IMR-90 (cell line): ENCODE measurements at regions not wholly inside any gene's neighbourhood (a gene's known extent, or its start where the extent isn't known, plus 50 kb on each side); places are given as distances from the start of the nearest gene placed in this dataset.

Source experiments
- ATAC-seq: fragments of 200-7000 bp; cut with Tn5 transposase; 2 replicates; pipeline ENCODE4 v1.9.1; 2020; ENCODE audit warnings: low read depth, mild to moderate bottlenecking, moderate library complexity
- BruUV-seq: library from RNA; stranded (reverse); fragments of 400-500 nt; replicated peaks from 2 replicates; lab custom pipeline; 2021; lab: Mats Ljungman, UMichigan
- CTCF ChIA-PET: fragments of 300-600 bp; formaldehyde crosslinking; extraction: SDS; loops from one replicate; lab custom pipeline; 2021; ENCODE audit warnings: antibody characterized with exemption; lab: Yijun Ruan, JAX
- POLR2A ChIA-PET: fragments of 300-600 bp; sonication (Branson Sonifier 250); formaldehyde crosslinking; loops from one replicate; lab custom pipeline; 2022; ENCODE audit warnings: antibody characterized with exemption; ENCODE audit not compliant: unreplicated experiment; lab: Charles Lee
- DNase-seq: peaks from one replicate; pipeline ENCODE4 v3.0.0; 2013
- H2AFZ ChIP-seq: replicated peaks from 2 replicates; pipeline ENCODE3; 2013; ENCODE audit warnings: low read length, mild to moderate bottlenecking; ENCODE audit not compliant: poor library complexity
- H2AK5ac ChIP-seq: 2 replicates; pipeline ENCODE4 v1.6.1; 2013; ENCODE audit warnings: low read depth, low read length, inconsistent platforms
- H2AK9ac ChIP-seq: replicated peaks from 2 replicates; pipeline ENCODE3; 2013; ENCODE audit warnings: mild to moderate bottlenecking, low read depth, low read length, moderate library complexity; ENCODE audit not compliant: poor library complexity
- H2BK120ac ChIP-seq: 2 replicates; pipeline ENCODE4 v1.6.1; 2013; ENCODE audit warnings: low read depth, low read length, inconsistent platforms
- H2BK15ac ChIP-seq: 3 replicates; pipeline ENCODE4 v1.6.1; 2013; ENCODE audit warnings: low read depth, low read length, inconsistent platforms
- H2BK20ac ChIP-seq: 2 replicates; pipeline ENCODE4 v1.6.1; 2013; ENCODE audit warnings: low read depth, mild to moderate bottlenecking, inconsistent platforms, low read length, moderate library complexity
- H2BK5ac ChIP-seq: 2 replicates; pipeline ENCODE4 v1.6.1; 2013; ENCODE audit warnings: mild to moderate bottlenecking, low read depth, low read length, inconsistent platforms; ENCODE audit not compliant: poor library complexity, severe bottlenecking
- H3K14ac ChIP-seq: replicated peaks from 2 replicates; pipeline ENCODE4 v1.6.1; 2013; ENCODE audit warnings: low read depth, low read length, inconsistent platforms
- H3K18ac ChIP-seq: 2 replicates; pipeline ENCODE4 v1.6.1; 2013; ENCODE audit warnings: low read depth, low read length, control low read depth
- H3K23ac ChIP-seq: 2 replicates; pipeline ENCODE4 v1.6.1; 2013; ENCODE audit warnings: low read depth, low read length, inconsistent platforms
- H3K27ac ChIP-seq: 2 replicates; pipeline ENCODE4 v1.5.1; 2013; ENCODE audit warnings: mild to moderate bottlenecking, control low read depth, low read length; ENCODE audit not compliant: insufficient read depth
- H3K27me3 ChIP-seq: 2 replicates; pipeline ENCODE4 v1.6.1; 2013; ENCODE audit warnings: low read length; ENCODE audit not compliant: control insufficient read depth, insufficient read depth
- H3K36me3 ChIP-seq: 2 replicates; pipeline ENCODE4 v1.6.1; 2013; ENCODE audit warnings: low read length, mixed read lengths; ENCODE audit not compliant: control insufficient read depth, insufficient read depth
- H3K4ac ChIP-seq: 2 replicates; pipeline ENCODE4 v1.6.1; 2013; ENCODE audit warnings: low read depth, low read length, inconsistent platforms
- H3K4me1 ChIP-seq: 2 replicates; pipeline ENCODE4 v1.6.1; 2013; ENCODE audit warnings: low read length, mixed read lengths; ENCODE audit not compliant: control insufficient read depth, insufficient read depth
- H3K4me2 ChIP-seq: 2 replicates; pipeline ENCODE4 v1.6.1; 2013; ENCODE audit warnings: low read depth, mild to moderate bottlenecking, control low read depth, low read length, moderate library complexity
- H3K4me3 ChIP-seq: 2 replicates; pipeline ENCODE4 v1.5.1; 2013; ENCODE audit warnings: low read depth, mild to moderate bottlenecking, control low read depth, low read length, moderate library complexity; ENCODE audit not compliant: insufficient read depth
- H3K56ac ChIP-seq: 2 replicates; pipeline ENCODE4 v1.6.1; 2013; ENCODE audit warnings: low read length, inconsistent platforms; ENCODE audit not compliant: insufficient read depth; ENCODE audit errors: extremely low read depth
- H3K79me1 ChIP-seq, 2 experiments: 2 replicates each; pipeline ENCODE4 v1.6.1; 2013; ENCODE audit warnings: low read length in 2 of 2, inconsistent platforms in 1 of 2, low read depth in 1 of 2
- H3K9ac ChIP-seq: 2 replicates; pipeline ENCODE4 v1.6.1; 2013; ENCODE audit warnings: low read depth, low read length, control low read depth
- H3K9me1 ChIP-seq: 2 replicates; pipeline ENCODE4 v1.6.1; 2013; ENCODE audit warnings: low read length, inconsistent platforms; ENCODE audit not compliant: insufficient read depth
- H3K9me3 ChIP-seq: 2 replicates; pipeline ENCODE4 v1.6.1; 2013; ENCODE audit warnings: low read length; ENCODE audit not compliant: control insufficient read depth, insufficient read depth
- H4K20me1 ChIP-seq: 2 replicates; pipeline ENCODE4 v1.6.1; 2013; ENCODE audit warnings: low read length, inconsistent platforms; ENCODE audit not compliant: insufficient read depth
- H4K5ac ChIP-seq: 2 replicates; pipeline ENCODE4 v1.6.1; 2013; ENCODE audit warnings: mild to moderate bottlenecking, low read depth, low read length, control low read depth
- H4K8ac ChIP-seq, 2 experiments: 2 replicates each; pipeline ENCODE4 v1.6.1; 2013; ENCODE audit warnings: low read depth in 2 of 2, low read length in 2 of 2, control low read depth in 1 of 2, inconsistent platforms in 1 of 2
- H4K91ac ChIP-seq: 2 replicates; pipeline ENCODE4 v1.6.1; 2013; ENCODE audit warnings: low read depth, low read length, inconsistent platforms; ENCODE audit not compliant: insufficient read depth
- ELK1 ChIP-seq: fragments of 150-350 bp; IDR thresholded peaks from 2 replicates; pipeline ENCODE4 v1.6.1; 2016; ENCODE audit warnings: low read depth, mild to moderate bottlenecking, low read length, moderate library complexity, borderline replicate concordance
- MAFK ChIP-seq: IDR thresholded peaks from 2 replicates; pipeline ENCODE4 v1.6.1; 2012; ENCODE audit warnings: low read depth, low read length, improper control_type of control experiment
- MAZ ChIP-seq: IDR thresholded peaks from 2 replicates; pipeline ENCODE4 v1.6.1; 2012; ENCODE audit warnings: low read depth, mild to moderate bottlenecking, low read length, improper control_type of control experiment, moderate library complexity, borderline replicate concordance
- NFE2L2 ChIP-seq: fragments of 150-350 bp; IDR thresholded peaks from 2 replicates; pipeline ENCODE4 v1.6.1; 2016; ENCODE audit warnings: low read depth, mild to moderate bottlenecking, low read length
- RCOR1 ChIP-seq: IDR thresholded peaks from 2 replicates; pipeline ENCODE4 v1.6.1; 2012; ENCODE audit warnings: mild to moderate bottlenecking, low read length, improper control_type of control experiment; ENCODE audit not compliant: insufficient replicate concordance
- SMC3 ChIP-seq: fragments of 150-350 bp; IDR thresholded peaks from 2 replicates; pipeline ENCODE4 v1.6.1; 2016; ENCODE audit warnings: low read depth, mild to moderate bottlenecking, antibody characterized with exemption, low read length, moderate library complexity
- USF2 ChIP-seq: fragments of 150-350 bp; IDR thresholded peaks from 2 replicates; pipeline ENCODE4 v1.6.1; 2017; ENCODE audit warnings: mild to moderate bottlenecking, antibody characterized with exemption, low read length, low read depth
- WGBS, 2 experiments: methylation state at CpG; one replicate each; pipeline versions ENCODE4 v1.1.5 to v1.1.7; 2013; ENCODE audit warnings: missing lambda C conversion rate in 2 of 2; ENCODE audit not compliant: insufficient read length in 1 of 2; ENCODE audit errors: extremely low coverage in 2 of 2; 5-methylcytosine and 5-hydroxymethylcytosine counted together
- dilution Hi-C: fragments of 300-500 bp; cut with HindIII; formaldehyde crosslinking; loops from one replicate; pipeline ENCODE4 v1.14.3; 2018; ENCODE audit warnings: low sequenced_read_pairs; ENCODE audit not compliant: unreplicated experiment
- in situ Hi-C: fragments of 300-500 bp; cut with MboI; formaldehyde crosslinking; loops from 3 replicates; pipeline ENCODE4 v1.14.3; 2019; ENCODE audit warnings: low sequenced_read_pairs, inconsistent platforms, mixed read lengths
- intact Hi-C: fragments of 100-400 bp; cut with micrococcal nuclease; formaldehyde crosslinking; loops from 2 replicates; pipeline ENCODE4 v1.10.0; 2022

GRCh38 chr10:112895292-112895691, 54.8 kb upstream of the TCF7L2 start:
- H2BK15ac ChIP-seq: no peak overlapping the region
- H3K27ac ChIP-seq: no peak overlapping the region
- dilution Hi-C loops: no loop called here
- H3K79me1 ChIP-seq: no peaks in the 10 kb centered on the region
- intact Hi-C loops: no loop called here
- H3K23ac ChIP-seq: no peak overlapping the region
- no peak overlapping the region for H3K4ac ChIP-seq
- no peak for TF ChIP-seq RCOR1
- no peak for TF ChIP-seq NFE2L2
- no peak for TF ChIP-seq MAFK
- TF ChIP-seq ELK1: no peak
- TF ChIP-seq USF2: no peak
- no peak for TF ChIP-seq MAZ
- no peak for TF ChIP-seq SMC3
- H3K36me3 ChIP-seq: no peaks in the 10 kb centered on the region
- no peak overlapping the region for H3K4me2 ChIP-seq
- H3K27me3 ChIP-seq: peaks cover 6% of the 10 kb centered on the region
- POLR2A ChIA-PET: no interaction called here
- H4K8ac ChIP-seq: no peak overlapping the region
- H2BK120ac ChIP-seq: no peak overlapping the region
- DNase-seq: no peak
- no peak overlapping the region for H3K14ac ChIP-seq
- no peak overlapping the region for H2BK20ac ChIP-seq
- no peak overlapping the region for H3K18ac ChIP-seq
- WGBS, 2 experiments: 100% methylated on average over 2 of the region's 4 CpGs; no CpG with 5 or more reads in 1 of the 2 experiments
- H3K9me3 ChIP-seq: peaks cover 3% of the 10 kb centered on the region; the same call in 1 of the 2 replicates
- no TSS peak for BruUV-seq
- H4K5ac ChIP-seq: no peak overlapping the region
- H3K4me3 ChIP-seq: no peak overlapping the region
- no peak overlapping the region for H2AFZ ChIP-seq
- H4K91ac ChIP-seq: no peak overlapping the region
- no peak overlapping the region for H3K56ac ChIP-seq
- CTCF ChIA-PET: no interaction called here
- H2AK5ac ChIP-seq: no peak overlapping the region
- peaks cover 3% of the 10 kb centered on the region; the same call in 1 of the 2 replicates for H3K9me1 ChIP-seq
- in situ Hi-C loops: no loop called here
- no peak overlapping the region for H3K9ac ChIP-seq
- H2AK9ac ChIP-seq: peak overlapping the region; percentile 26
- no peak for ATAC-seq
- H3K4me1 ChIP-seq: peaks cover 2% of the 10 kb centered on the region; the same call in 1 of the 2 replicates
- H2BK5ac ChIP-seq: no peak overlapping the region
- H4K20me1 ChIP-seq: no peaks in the 10 kb centered on the region
